ENCODE measurements at regions not wholly inside any gene's neighbourhood (a gene's known extent, or its start where the extent isn't known, plus 50 kb on each side); places are given as distances from the start of the nearest gene placed in this dataset.

DNA sequence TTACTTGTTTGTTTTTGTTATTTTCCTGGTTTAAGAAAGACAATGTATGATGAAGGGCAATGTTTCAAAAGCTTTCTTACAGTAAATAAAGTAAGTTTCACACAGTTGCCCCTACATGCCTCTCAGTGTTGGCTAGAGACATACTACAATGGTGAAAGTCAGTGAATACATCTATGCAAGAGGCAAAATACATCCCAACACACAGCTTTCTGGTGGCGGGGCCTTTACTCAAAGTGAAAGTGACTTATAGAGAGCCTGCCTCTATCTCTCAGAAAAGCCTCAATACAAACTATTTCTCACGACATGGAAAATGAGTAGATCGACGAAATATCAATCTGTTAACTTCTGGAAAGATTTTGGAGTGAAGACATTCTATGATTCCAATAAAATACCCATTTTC is 122.3 kb downstream of the SLC30A10 start:
- TF ChIP-seq, protein P1, sequence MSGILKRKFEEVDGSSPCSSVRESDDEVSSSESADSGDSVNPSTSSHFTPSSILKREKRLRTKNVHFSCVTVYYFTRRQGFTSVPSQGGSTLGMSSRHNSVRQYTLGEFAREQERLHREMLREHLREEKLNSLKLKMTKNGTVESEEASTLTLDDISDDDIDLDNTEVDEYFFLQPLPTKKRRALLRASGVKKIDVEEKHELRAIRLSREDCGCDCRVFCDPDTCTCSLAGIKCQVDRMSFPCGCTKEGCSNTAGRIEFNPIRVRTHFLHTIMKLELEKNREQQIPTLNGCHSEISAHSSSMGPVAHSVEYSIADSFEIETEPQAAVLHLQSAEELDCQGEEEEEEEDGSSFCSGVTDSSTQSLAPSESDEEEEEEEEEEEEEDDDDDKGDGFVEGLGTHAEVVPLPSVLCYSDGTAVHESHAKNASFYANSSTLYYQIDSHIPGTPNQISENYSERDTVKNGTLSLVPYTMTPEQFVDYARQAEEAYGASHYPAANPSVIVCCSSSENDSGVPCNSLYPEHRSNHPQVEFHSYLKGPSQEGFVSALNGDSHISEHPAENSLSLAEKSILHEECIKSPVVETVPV (CRISPR knock-in tag; IDR thresholded peaks at IDR 0.05): no peak
- no peak for TF ChIP-seq ZNF70 (CRISPR knock-in tag; IDR thresholded peaks at IDR 0.05)
- TF ChIP-seq, protein P2, sequence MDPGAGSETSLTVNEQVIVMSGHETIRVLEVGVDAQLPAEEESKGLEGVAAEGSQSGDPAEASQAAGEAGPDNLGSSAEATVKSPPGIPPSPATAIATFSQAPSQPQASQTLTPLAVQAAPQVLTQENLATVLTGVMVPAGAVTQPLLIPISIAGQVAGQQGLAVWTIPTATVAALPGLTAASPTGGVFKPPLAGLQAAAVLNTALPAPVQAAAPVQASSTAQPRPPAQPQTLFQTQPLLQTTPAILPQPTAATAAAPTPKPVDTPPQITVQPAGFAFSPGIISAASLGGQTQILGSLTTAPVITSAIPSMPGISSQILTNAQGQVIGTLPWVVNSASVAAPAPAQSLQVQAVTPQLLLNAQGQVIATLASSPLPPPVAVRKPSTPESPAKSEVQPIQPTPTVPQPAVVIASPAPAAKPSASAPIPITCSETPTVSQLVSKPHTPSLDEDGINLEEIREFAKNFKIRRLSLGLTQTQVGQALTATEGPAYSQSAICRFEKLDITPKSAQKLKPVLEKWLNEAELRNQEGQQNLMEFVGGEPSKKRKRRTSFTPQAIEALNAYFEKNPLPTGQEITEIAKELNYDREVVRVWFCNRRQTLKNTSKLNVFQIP (CRISPR knock-in tag; IDR thresholded peaks at IDR 0.05; ENCODE audit: borderline replicate concordance, low read depth): no peak
- TF ChIP-seq, protein P3, sequence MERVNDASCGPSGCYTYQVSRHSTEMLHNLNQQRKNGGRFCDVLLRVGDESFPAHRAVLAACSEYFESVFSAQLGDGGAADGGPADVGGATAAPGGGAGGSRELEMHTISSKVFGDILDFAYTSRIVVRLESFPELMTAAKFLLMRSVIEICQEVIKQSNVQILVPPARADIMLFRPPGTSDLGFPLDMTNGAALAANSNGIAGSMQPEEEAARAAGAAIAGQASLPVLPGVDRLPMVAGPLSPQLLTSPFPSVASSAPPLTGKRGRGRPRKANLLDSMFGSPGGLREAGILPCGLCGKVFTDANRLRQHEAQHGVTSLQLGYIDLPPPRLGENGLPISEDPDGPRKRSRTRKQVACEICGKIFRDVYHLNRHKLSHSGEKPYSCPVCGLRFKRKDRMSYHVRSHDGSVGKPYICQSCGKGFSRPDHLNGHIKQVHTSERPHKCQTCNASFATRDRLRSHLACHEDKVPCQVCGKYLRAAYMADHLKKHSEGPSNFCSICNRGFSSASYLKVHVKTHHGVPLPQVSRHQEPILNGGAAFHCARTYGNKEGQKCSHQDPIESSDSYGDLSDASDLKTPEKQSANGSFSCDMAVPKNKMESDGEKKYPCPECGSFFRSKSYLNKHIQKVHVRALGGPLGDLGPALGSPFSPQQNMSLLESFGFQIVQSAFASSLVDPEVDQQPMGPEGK (CRISPR knock-in tag; IDR thresholded peaks at IDR 0.05; ENCODE audit: borderline replicate concordance): no peak

Data from SK-N-SH treated with all-trans-retinoic acid at 6 μM for 48 hours (cell line).